ENCODE measurements at regions not wholly inside any gene's neighbourhood (a gene's known extent, or its start where the extent isn't known, plus 50 kb on each side); places are given as distances from the start of the nearest gene placed in this dataset.

DNA sequence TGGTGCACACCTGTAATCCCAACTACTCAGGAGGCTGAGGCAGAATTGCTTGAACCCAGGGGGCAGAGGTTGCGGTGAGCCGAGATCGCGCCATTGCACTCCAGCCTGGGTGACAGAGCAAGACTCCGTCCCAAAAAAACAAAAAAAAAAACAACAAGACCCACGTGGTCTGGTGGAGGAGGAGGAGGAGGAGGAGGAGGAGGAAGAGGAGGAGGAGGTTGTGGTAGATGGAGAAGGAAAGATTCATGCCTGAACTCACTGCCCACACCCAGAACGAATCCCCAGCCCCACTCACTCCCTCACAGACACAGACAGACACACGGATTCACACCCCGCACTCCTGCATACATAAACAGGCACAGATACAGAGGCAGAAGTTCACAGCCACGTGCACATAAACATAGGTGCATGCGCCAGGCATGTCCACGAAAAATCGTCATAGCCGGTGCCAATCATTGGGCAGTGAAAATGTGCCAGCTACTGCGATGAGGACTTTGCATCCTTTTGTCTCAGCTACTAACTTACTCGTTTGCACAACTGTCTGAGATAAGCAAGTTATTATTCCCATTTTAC is 138.5 kb downstream of the WSCD1 start:
- no peak for DNase-seq

DNA sequence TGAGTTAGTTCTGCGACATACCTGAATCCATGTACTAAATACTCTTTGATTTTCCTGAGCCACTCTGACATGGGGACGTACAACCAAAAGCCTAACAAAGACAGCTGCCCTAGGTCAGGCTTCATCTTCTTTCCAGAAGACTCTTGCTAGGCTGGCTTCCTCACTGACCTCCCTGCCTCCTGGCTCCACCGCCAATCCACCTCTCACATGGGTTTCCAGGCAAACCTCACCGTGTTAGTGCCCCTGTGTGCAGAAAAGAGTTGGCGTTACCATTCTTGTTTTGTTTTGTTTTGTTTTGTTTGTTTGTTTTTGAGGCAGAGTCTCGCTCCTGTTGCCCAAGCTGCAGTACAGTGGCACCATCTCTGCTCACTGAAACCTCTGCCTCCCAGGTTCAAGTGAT is 135.3 kb downstream of the WSCD1 start:
- DNase-seq: no peak

DNA sequence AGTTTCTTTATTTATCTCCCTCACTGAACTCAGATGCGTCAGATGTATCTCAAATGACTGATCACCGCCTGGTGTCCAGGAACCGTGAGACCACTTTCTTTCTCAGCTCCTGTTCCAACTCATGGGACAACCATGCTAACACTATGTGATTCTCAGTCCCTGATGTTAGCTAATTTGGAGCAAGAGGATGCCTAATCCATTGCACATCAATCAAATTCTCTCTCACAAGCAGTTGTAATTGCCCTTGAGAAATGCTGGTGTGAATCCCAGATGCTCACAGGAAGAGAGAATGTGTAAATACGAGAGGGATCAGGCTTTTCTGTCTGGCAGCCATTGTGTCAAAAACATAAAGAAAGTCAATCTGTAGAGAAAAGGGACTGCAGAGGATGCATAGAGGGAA is 134.9 kb downstream of the WSCD1 start:
- no peak for DNase-seq

DNA sequence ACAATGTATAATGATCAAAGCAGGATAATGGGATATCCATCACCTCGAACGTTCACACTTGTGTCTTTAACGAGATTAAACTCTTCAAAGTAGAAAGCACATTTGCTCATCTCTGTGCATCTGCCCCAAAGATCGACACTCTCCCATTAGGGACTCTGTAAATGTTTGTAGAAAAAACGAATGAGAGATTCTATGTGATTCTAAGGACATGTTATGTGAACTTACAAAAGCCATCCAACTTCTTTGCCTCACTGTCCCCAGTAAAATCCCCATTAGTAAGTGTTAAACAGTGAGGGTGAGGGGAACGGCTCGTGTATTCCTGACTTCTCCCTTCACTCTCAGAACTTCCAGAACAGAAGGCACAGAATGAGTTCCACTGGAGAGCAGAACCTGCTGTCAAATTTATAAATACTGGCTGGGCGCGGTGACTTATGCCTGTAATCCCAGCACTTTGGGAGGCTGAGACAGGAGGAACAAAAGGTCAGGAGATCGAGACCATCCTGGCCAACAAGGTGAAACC is 134.1 kb downstream of the WSCD1 start:
- DNase-seq: no peak

DNA sequence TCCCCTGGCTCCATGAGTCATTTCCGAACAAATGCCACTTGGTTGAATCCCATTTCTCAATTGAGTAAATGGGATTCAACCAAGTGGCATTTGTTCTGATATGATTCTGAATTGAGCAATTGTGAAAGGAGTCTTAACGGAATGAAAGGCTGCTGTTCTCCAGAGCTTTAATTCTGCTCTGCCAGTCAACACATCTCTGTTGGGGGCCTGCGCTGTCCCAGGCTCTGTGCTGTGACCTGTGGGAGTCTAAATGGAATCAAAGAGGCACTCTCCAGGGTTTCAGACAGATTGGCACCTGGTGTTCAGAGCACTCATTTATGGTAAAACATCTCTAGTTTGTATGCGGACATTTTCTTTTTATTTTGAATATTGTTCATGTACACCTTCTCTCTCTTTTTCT is 126.2 kb downstream of the WSCD1 start:
- no peak for DNase-seq

DNA sequence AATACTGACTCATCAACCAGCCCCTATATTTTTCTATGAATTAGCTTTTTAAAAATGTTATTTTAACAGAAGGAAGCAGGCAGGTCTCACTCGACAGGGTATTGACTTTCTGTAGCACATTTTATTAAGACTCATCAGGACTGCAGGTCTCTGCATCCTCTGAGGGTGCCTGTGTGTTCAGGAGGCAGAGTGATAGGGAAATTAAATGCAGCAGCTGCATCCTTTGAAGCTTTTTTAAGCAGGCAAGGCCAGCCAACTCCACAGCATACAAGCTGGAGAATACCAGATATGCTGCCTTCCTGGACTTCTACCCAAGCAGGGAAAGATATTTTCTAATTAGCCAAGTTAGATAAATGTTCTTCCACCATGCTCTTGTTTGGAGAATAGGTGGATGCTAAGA is 124.9 kb downstream of the WSCD1 start:
- DNase-seq: no peak

DNA sequence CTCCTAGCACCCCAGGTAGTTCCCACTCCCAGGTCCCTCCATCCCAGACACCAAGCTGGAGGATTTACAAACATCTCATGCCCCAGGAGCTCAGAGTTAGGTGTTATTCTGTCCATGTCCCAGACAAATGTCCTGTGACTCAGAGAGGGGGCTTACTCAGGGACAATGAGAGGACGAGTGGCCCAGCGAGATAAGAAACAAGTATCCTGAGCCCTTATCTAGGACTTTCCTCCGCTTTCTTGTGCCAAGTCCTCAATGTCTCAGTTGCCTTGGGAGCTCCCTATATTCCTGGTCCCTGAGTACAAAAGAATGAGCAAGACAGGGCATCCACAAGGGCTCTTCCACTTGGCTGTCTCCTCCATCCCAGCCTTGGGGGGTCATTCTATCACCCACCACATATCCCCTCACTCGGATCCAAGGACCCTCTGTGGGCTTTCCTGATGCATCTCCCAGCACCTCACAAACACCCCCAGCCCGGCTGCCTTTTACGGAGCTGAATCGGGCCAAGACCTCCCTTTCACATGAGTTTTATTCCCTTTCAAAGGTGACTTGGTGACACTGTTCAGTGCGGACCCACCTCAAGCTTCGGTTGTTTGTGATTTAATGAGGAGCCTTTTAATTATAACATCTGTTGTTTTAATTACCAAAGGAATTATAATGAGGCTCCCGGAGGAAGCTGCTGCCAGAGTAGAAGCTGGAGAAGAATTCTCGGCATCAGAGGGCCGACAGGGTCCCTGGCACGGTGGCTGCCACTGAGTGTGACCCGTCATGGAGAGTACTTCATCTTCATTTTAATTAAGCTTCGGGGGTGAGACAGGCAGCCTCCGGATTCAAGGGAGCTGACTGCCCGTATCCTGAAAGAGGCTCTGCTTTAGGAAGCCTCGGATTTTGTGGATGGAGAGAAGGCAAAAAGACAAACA is 121.5 kb downstream of the WSCD1 start:
- no peak for DNase-seq

DNA sequence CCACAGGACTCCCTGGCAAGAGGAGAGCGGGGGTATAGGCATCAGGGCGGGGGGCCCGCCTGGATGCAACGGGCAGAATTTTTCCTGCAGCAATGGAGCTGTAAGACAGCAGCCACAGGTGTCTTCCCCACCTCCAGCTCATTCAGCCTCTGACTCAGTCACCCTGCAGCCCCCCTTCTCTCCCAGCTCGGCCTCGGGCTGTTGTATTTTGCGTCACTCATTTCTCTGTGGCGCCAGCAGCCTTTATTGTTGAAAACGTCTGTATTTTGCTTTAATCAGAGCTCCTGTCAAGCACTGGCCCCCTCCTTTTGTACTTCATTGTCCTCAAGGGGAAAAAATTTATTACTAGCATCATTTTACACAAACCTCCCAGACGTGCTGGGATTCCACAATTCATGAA is 117.7 kb downstream of the WSCD1 start:
- DNase-seq: no peak

DNA sequence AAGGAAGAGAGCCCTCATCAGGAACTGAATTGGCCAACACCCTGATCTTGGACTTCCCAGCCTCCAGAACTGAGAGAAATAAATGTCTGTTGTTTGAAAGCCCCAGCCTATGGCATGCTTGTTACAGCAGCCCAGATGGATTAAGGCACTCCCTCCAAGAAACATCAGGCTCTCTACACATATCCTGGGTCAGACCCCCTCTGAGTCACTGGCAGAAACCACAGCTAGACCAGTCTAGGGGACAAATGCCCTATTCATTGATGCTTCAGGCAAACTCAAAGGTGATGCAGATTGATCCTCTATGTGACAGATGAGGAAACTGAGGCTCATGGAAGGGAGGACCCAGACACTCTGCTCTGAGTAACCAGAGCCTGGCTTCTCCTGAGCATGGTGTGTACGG is 116.8 kb downstream of the WSCD1 start:
- no peak for DNase-seq

DNA sequence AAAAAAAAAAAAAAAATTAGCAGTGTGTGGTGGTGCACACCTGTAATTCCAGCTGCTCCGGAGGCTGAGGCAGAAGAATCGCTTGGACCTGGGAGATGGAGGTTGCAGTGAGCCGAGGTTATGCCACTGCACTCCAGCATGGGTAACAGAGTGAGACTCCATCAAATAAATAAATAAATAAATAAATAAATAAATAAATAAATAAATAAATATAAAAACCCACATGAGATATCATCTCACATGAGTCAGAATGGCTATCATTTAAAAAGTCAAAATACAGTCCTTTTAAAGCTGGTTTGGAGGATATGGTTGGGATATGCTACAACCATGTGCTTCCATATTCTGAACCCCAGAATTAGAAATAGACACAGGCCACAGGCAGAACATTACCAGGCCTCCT is 114.3 kb downstream of the WSCD1 start:
- no peak for DNase-seq

DNA sequence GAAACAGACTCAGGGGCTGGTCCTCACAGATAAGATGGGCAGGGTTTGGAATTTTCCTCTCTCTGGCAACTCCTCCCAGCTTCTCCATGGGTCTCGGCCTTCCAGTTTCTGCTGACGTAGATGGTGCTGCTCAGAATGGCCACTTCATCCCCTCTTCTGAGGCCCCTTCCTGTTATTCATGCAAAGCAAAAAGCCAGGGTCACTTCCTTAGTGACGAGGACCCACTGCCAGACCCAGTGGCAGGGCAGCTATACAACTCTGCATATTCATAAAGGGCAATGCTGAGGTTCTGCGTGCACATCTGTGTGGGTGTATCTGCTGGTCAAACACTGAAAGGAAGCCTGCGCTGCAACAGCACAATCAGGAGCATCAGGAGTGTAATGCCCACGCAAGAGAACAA is 108.8 kb downstream of the WSCD1 start:
- no peak for DNase-seq

DNA sequence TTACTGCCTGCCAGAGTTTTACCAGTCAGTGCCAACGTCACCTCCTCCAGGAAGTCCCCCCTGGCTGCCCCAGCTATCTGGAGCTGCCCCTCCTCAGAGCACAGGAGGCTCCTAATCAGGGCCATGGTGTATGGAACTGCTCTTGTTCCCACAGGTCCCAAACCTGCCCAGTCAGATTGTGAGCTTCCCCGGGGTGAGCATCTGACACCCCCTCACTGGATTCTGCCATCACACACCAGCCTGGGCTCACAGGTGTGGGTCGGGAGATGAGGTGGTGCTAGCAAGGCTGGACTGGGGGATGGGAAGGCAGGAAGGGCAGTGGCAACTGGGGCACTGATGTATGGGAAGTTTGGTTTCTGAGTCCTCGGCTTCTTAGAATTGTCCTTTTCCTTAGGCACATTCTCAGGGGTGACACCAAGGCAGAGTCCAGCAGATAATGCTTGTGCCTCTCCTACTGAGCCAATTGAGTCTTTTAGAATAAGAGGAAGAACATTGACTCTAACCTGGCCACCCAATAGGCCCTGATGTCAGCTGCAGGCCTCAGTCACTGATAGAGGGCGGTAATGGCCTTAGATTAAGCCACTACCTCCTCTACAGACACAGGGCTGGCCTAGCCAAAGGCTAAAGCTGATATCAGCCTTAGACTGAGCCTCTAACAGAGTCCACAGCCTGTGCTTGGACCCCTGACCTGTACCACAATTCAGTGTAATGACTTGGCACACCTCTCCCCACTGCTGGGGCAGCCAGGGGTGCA is 107.9 kb downstream of the WSCD1 start:
- no peak for DNase-seq
